Astrocyte (in vitro differentiated cells and primary cell): ENCODE measurements at regions not wholly inside any gene's neighbourhood (a gene's known extent, or its start where the extent isn't known, plus 50 kb on each side); places are given as distances from the start of the nearest gene placed in this dataset.

Source experiments
- CTCF ChIP-seq: IDR thresholded peaks from 2 replicates; pipeline ENCODE4 v1.5.1; 2011; ENCODE audit warnings: low read depth, mild to moderate bottlenecking, inconsistent platforms, low read length, moderate library complexity; ENCODE audit not compliant: insufficient read depth
- EZH2 ChIP-seq: IDR thresholded peaks from 2 replicates; pipeline ENCODE4 v1.6.1; 2012; ENCODE audit warnings: mild to moderate bottlenecking, low read length, inconsistent platforms; ENCODE audit not compliant: insufficient read depth

GRCh38 chr5:125480911-125481310 is 734.5 kb upstream of the ZNF608 start:
- no peak for TF ChIP-seq CTCF
- TF ChIP-seq EZH2 = no peak
